GM12878 (cell line): ENCODE measurements at regions not wholly inside any gene's neighbourhood (a gene's known extent, or its start where the extent isn't known, plus 50 kb on each side); places are given as distances from the start of the nearest gene placed in this dataset.
A peak's percentile ranks its signal among the peaks of the same experiment; 100 is the strongest.

ENCODE experiments used
- ATAC-seq: fragments of 200-7000 bp; cut with Tn5 transposase; 3 replicates; pipeline ENCODE4 v1.9.1; 2020; ENCODE audit warnings: mild to moderate bottlenecking, moderate library complexity
- BruUV-seq: library from RNA; stranded (reverse); fragments of 400-500 nt; replicated peaks from 2 replicates; lab custom pipeline; 2021; lab: Mats Ljungman, UMichigan
- CTCF ChIA-PET: fragments of 300-600 bp; sonication (Branson Sonifier 250); formaldehyde crosslinking; extraction: SDS; loops from one replicate; lab custom pipeline; 2021; ENCODE audit warnings: inconsistent platforms; lab: Yijun Ruan, JAX
- POLR2A ChIA-PET: fragments of 350-600 bp; formaldehyde crosslinking; extraction: SDS; loops from one replicate; lab custom pipeline; 2021; ENCODE audit warnings: inconsistent platforms; lab: Charles Lee
- RAD21 ChIA-PET: fragments of 300-600 bp; sonication (Branson Sonifier 250); formaldehyde crosslinking; loops from one replicate; lab custom pipeline; 2023; ENCODE audit warnings: antibody characterized with exemption; ENCODE audit not compliant: unreplicated experiment; lab: Charles Lee
- SMC1A ChIA-PET: fragments of 300-600 bp; sonication (Branson Sonifier 250); formaldehyde crosslinking; loops from one replicate; lab custom pipeline; 2023; ENCODE audit not compliant: unreplicated experiment, uncharacterized antibody; lab: Charles Lee
- DNase-seq: peaks from one replicate; pipeline ENCODE4 v3.0.0-alpha.2; 2011; ENCODE audit warnings: low read depth, low spot score
- FAIRE-seq: peaks from 3 replicates; lab custom pipeline; 2011; peaks lifted over from hg19 to GRCh38; lab: Jason Lieb, UNC
- H2AFZ ChIP-seq: 2 replicates; pipeline ENCODE4 v1.6.0; 2011; ENCODE audit warnings: low read depth, low read length, control low read depth; ENCODE audit not compliant: control insufficient read depth
- H3K27ac ChIP-seq: 2 replicates; pipeline ENCODE4 v1.5.1; 2011; ENCODE audit warnings: control low read depth; ENCODE audit not compliant: control insufficient read depth, insufficient read depth
- H3K27me3 ChIP-seq, 2 experiments: replicated peaks in 1 of 2; 2 replicates each; pipeline versions ENCODE4 v1.6.0 to v1.6.1; 2011; ENCODE audit warnings: low read length in 1 of 2; ENCODE audit not compliant: control insufficient read depth in 2 of 2, insufficient read depth in 2 of 2
- H3K36me3 ChIP-seq, 2 experiments: 2 replicates each; pipeline ENCODE4 v1.5.1; 2011; ENCODE audit warnings: low read length in 1 of 2; ENCODE audit not compliant: control insufficient read depth in 2 of 2, insufficient read depth in 2 of 2
- H3K4me1 ChIP-seq: 2 replicates; pipeline ENCODE4 v1.6.1; 2011; ENCODE audit warnings: mild to moderate bottlenecking, low read length, moderate library complexity, mixed read lengths; ENCODE audit not compliant: control insufficient read depth, insufficient read depth
- H3K4me2 ChIP-seq: 2 replicates; pipeline ENCODE4 v1.6.0; 2011; ENCODE audit warnings: control low read depth; ENCODE audit not compliant: control insufficient read depth, insufficient read depth
- H3K4me3 ChIP-seq: fragments of 200-600 bp; sonication (generic); 2 replicates; pipeline ENCODE4 v1.5.1; 2016
- H3K79me2 ChIP-seq: 2 replicates; pipeline ENCODE4 v1.6.0; 2011; ENCODE audit warnings: low read length; ENCODE audit not compliant: control insufficient read depth, insufficient read depth
- H3K9ac ChIP-seq: 2 replicates; pipeline ENCODE4 v1.8.0; 2011; ENCODE audit warnings: low read length, control low read depth, mixed read lengths; ENCODE audit not compliant: control insufficient read depth, insufficient read depth
- H3K9me3 ChIP-seq: replicated peaks from 3 replicates; pipeline ENCODE4 v1.5.1; 2011; ENCODE audit warnings: mild to moderate bottlenecking, low read length; ENCODE audit not compliant: control insufficient read depth, insufficient read depth
- H4K20me1 ChIP-seq: 2 replicates; pipeline ENCODE4 v1.6.0; 2011; ENCODE audit not compliant: control insufficient read depth, insufficient read depth
- CBX3 ChIP-seq: fragments of 200-600 bp; sonication (generic); IDR thresholded peaks from 2 replicates; pipeline ENCODE4 v1.6.1; 2016; ENCODE audit warnings: low read depth, borderline replicate concordance
- CHD1 ChIP-seq: IDR thresholded peaks from 2 replicates; pipeline ENCODE4 v1.6.1; 2012; ENCODE audit warnings: low read depth, low read length, improper control_type of control experiment
- CREB1 ChIP-seq: IDR thresholded peaks from 2 replicates; pipeline ENCODE4 v1.6.1; 2012; ENCODE audit warnings: low read depth, mild to moderate bottlenecking, inconsistent platforms
- HDAC2 ChIP-seq: fragments of 200-600 bp; sonication (generic); IDR thresholded peaks from 2 replicates; pipeline ENCODE4 v1.6.1; 2017
- MEF2B ChIP-seq: fragments of 450-650 bp; IDR thresholded peaks from 2 replicates; pipeline ENCODE4 v1.6.1; 2018; ENCODE audit warnings: mild to moderate bottlenecking, moderate library complexity; ENCODE audit not compliant: partially characterized antibody, poor library complexity, severe bottlenecking
- NFYB ChIP-seq: IDR thresholded peaks from 2 replicates; pipeline ENCODE4 v1.6.1; 2011; ENCODE audit warnings: low read depth, mild to moderate bottlenecking, low read length, improper control_type of control experiment, moderate library complexity; ENCODE audit not compliant: insufficient read depth
- NRF1 ChIP-seq: conservative IDR thresholded peaks from 2 replicates; pipeline ENCODE4 v1.6.1; 2011; ENCODE audit warnings: mild to moderate bottlenecking, low read depth, low read length, improper control_type of control experiment
- POU2F2 ChIP-seq: IDR thresholded peaks from 3 replicates; pipeline ENCODE4 v1.6.1; 2011; ENCODE audit warnings: low read depth, mild to moderate bottlenecking, low read length, borderline replicate concordance
- SMAD1 ChIP-seq: fragments of 450-650 bp; IDR thresholded peaks from 2 replicates; pipeline ENCODE4 v1.6.1; 2018; ENCODE audit warnings: mild to moderate bottlenecking, low read depth; ENCODE audit not compliant: partially characterized antibody
- SP1 ChIP-seq: IDR thresholded peaks from one replicate; pipeline ENCODE4 v1.6.1; 2011; ENCODE audit warnings: low read depth, low read length
- SUPT20H ChIP-seq: IDR thresholded peaks from 2 replicates; pipeline ENCODE4 v1.6.1; 2011; ENCODE audit warnings: low read depth, mild to moderate bottlenecking, low read length, moderate library complexity, borderline replicate concordance; ENCODE audit not compliant: control insufficient read depth
- YBX1 ChIP-seq: fragments of 450-650 bp; IDR thresholded peaks from 2 replicates; pipeline ENCODE4 v1.6.1; 2016; ENCODE audit warnings: antibody characterized with exemption
- WGBS: methylation state at CpG from one replicate; pipeline ENCODE4 v1.1.6; 2016; ENCODE audit warnings: low lambda C conversion rate; ENCODE audit not compliant: insufficient replicate concordance, insufficient coverage; ENCODE audit errors: missing lambda C conversion rate; 5-methylcytosine and 5-hydroxymethylcytosine counted together
- in situ Hi-C: fragments of 300-500 bp; cut with MboI; formaldehyde crosslinking; loops from 9 replicates; pipeline ENCODE4 v1.14.3; 2018; ENCODE audit warnings: mixed read lengths
- intact Hi-C: fragments of 100-400 bp; cut with micrococcal nuclease; formaldehyde crosslinking; loops from one replicate; pipeline ENCODE4 v1.14.2; 2022; ENCODE audit not compliant: unreplicated experiment
- TF ChIP-seq, protein P1 (sequence below): IDR thresholded peaks from 2 replicates; pipeline ENCODE4 v1.6.1; 2011; ENCODE audit warnings: low read depth, mild to moderate bottlenecking, low read length, moderate library complexity, borderline replicate concordance; ENCODE audit errors: extremely low read depth
- TF ChIP-seq, protein P2 (sequence below): fragments of 450-650 bp; conservative IDR thresholded peaks from 2 replicates; pipeline ENCODE4 v1.6.1; 2017; ENCODE audit warnings: mild to moderate bottlenecking, moderate library complexity
- TF ChIP-seq, protein P3 (sequence below): fragments of 150-350 bp; IDR thresholded peaks from 2 replicates; pipeline ENCODE4 v1.6.1; 2014; ENCODE audit warnings: mild to moderate bottlenecking, low read depth, low read length

DNA sequence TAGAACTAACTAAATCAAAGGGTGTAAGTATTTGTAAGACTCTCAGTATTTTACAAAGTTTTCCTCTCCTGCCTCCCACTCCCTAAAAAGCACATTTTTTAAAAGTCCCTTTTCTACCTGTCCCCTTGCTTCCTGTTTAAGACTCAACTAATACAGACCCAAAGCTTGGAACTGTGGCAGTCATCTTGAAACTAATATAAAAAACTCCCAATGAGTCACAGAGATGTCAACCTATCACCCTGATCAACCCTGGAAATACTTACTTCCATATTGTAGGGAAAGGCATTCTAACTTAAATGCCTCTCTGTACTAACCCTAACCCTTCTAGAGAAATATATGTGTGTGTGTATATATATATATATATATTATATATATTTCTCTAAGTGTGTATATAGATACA is 184.8 kb downstream of the SPTSSA start:
- TF ChIP-seq NRF1 (no peak), CHD1 (no peak), SMAD1 (no peak), SP1 (no peak), SUPT20H (no peak)
- TF ChIP-seq, protein P1, sequence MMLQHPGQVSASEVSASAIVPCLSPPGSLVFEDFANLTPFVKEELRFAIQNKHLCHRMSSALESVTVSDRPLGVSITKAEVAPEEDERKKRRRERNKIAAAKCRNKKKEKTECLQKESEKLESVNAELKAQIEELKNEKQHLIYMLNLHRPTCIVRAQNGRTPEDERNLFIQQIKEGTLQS = no peak
- Histone ChIP-seq H3K9ac (no peak overlapping the region), H3K4me1 (no peaks in the 10 kb centered on the region), H2AFZ (no peak overlapping the region), H4K20me1 (no peaks in the 10 kb centered on the region), H3K27me3 (no peaks in the 10 kb centered on the region), H3K4me3 (no peak overlapping the region), H3K9me3 (no peaks in the 10 kb centered on the region), H3K4me2 (no peak overlapping the region), H3K27ac (no peak overlapping the region), H3K79me2 (no peaks in the 10 kb centered on the region), H3K36me3 (no peaks in the 10 kb centered on the region)
- intact Hi-C loops = no loop called here
- in situ Hi-C loops = no loop called here
- RAD21 ChIA-PET = interaction anchor here (0.9 to 1.6 kb wide), 2 partner anchors 24 to 180 kb away, joined by 3 to 4 read pairs; no protein-coding TSS in a partner anchor
- BruUV-seq = no TSS peak
- no peak for DNase-seq
- ATAC-seq = peak; percentile 50; the same call in 2 of the 3 replicates
- POLR2A ChIA-PET = no interaction called here
- CTCF ChIA-PET = interaction anchor here (1.3 kb wide), 1 partner anchor 24 kb away, joined by 6 read pairs; no protein-coding TSS in a partner anchor
- FAIRE-seq = no peak
- SMC1A ChIA-PET = no interaction called here

DNA sequence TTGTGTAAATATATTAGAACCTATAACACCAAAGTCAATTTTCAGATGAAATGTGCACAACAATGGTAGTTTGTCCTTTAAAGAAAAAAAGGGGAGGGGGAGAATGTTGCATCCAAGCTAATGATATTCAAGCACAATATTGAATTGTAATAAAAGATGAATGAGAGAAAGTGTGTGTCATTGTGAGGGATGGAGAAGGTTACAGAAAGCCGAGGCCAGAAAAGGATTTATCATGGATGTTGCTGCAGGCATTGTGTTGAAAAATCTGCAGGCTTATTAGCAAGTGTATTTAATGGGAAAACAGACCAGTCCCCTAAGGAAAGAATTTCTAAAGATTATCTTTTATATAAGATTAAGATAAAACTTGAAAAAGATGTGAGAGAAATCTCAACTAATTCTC is 186.5 kb downstream of the SPTSSA start:
- no TSS peak for BruUV-seq
- no peak for DNase-seq
- no peak overlapping the region for H3K4me2 ChIP-seq
- no peak for ATAC-seq
- FAIRE-seq = no peak
- no peaks in the 10 kb centered on the region for H3K9me3 ChIP-seq
- in situ Hi-C loops (no loop called here), intact Hi-C loops (no loop called here)
- no peaks in the 10 kb centered on the region for H3K36me3 ChIP-seq
- POLR2A ChIA-PET = interaction anchor here (0.6 kb wide), 1 partner anchor 13 kb away, joined by 3 read pairs; no protein-coding TSS in a partner anchor
- SMC1A ChIA-PET = no interaction called here
- H3K79me2 ChIP-seq = no peaks in the 10 kb centered on the region
- RAD21 ChIA-PET = no interaction called here
- H3K9ac ChIP-seq = no peak overlapping the region
- 31% methylated on average over 1 of the region's 1 CpG for WGBS
- no peaks in the 10 kb centered on the region for H3K4me1 ChIP-seq
- CTCF ChIA-PET = interaction anchor here (0.7 to 1.1 kb wide), 2 partner anchors 32 to 506 kb away, joined by 3 read pairs; no protein-coding TSS in a partner anchor
- H3K27ac ChIP-seq = no peak overlapping the region
- no peaks in the 10 kb centered on the region for H3K27me3 ChIP-seq
- no peak overlapping the region for H2AFZ ChIP-seq
- H4K20me1 ChIP-seq = no peaks in the 10 kb centered on the region
- H3K4me3 ChIP-seq = no peak overlapping the region
- TF ChIP-seq NFYB (no peak), CREB1 (no peak), SUPT20H (no peak), YBX1 (no peak), HDAC2 (no peak), CBX3 (no peak), MEF2B (no peak), POU2F2 (no peak)
- TF ChIP-seq, protein P2, sequence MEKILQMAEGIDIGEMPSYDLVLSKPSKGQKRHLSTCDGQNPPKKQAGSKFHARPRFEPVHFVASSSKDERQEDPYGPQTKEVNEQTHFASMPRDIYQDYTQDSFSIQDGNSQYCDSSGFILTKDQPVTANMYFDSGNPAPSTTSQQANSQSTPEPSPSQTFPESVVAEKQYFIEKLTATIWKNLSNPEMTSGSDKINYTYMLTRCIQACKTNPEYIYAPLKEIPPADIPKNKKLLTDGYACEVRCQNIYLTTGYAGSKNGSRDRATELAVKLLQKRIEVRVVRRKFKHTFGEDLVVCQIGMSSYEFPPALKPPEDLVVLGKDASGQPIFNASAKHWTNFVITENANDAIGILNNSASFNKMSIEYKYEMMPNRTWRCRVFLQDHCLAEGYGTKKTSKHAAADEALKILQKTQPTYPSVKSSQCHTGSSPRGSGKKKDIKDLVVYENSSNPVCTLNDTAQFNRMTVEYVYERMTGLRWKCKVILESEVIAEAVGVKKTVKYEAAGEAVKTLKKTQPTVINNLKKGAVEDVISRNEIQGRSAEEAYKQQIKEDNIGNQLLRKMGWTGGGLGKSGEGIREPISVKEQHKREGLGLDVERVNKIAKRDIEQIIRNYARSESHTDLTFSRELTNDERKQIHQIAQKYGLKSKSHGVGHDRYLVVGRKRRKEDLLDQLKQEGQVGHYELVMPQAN = no peak
- TF ChIP-seq, protein P3, sequence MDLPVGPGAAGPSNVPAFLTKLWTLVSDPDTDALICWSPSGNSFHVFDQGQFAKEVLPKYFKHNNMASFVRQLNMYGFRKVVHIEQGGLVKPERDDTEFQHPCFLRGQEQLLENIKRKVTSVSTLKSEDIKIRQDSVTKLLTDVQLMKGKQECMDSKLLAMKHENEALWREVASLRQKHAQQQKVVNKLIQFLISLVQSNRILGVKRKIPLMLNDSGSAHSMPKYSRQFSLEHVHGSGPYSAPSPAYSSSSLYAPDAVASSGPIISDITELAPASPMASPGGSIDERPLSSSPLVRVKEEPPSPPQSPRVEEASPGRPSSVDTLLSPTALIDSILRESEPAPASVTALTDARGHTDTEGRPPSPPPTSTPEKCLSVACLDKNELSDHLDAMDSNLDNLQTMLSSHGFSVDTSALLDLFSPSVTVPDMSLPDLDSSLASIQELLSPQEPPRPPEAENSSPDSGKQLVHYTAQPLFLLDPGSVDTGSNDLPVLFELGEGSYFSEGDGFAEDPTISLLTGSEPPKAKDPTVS = no peak
